CD14-positive monocyte (primary cell): ENCODE measurements at regions not wholly inside any gene's neighbourhood (a gene's known extent, or its start where the extent isn't known, plus 50 kb on each side); places are given as distances from the start of the nearest gene placed in this dataset.

Experiments
- DNase-seq, 3 donors: peaks; one replicate each; pipeline ENCODE4 v3.0.0-alpha.2; 2011 to 2022
- H2AFZ ChIP-seq: 2 replicates; pipeline ENCODE4 v1.6.0; 2012; ENCODE audit warnings: mild to moderate bottlenecking, low read depth, low read length, inconsistent platforms; ENCODE audit not compliant: insufficient read depth, poor library complexity, severe bottlenecking
- H3K27ac ChIP-seq, 2 donors: 1 replicate in 1 of 2; 2 replicates in 1 of 2; pipeline ENCODE4 v1.5.1; 2012 to 2013; ENCODE audit warnings: low read length in 2 of 2, control low read depth in 1 of 2, inconsistent platforms in 1 of 2, low read depth in 1 of 2, mild to moderate bottlenecking in 1 of 2
- H3K27me3 ChIP-seq, 2 donors: one replicate each; pipeline versions ENCODE4 v1.6.0 to v1.6.1; 2011 to 2013; ENCODE audit warnings: low read length in 2 of 2; ENCODE audit not compliant: control insufficient read depth in 2 of 2, insufficient read depth in 2 of 2
- H3K36me3 ChIP-seq, 2 donors: replicated peaks in 1 of 2; 1 replicate in 1 of 2; 2 replicates in 1 of 2; pipeline versions ENCODE4 v1.5.1 to v1.6.1; 2012 to 2013; ENCODE audit warnings: low read length in 2 of 2, control low read depth in 1 of 2, inconsistent platforms in 1 of 2, mild to moderate bottlenecking in 1 of 2; ENCODE audit not compliant: insufficient read depth in 2 of 2, control insufficient read depth in 1 of 2
- H3K4me1 ChIP-seq, 2 donors: 1 replicate in 1 of 2; 2 replicates in 1 of 2; pipeline versions ENCODE4 v1.5.1 to v1.6.1; 2012 to 2013; ENCODE audit warnings: low read length in 2 of 2, control low read depth in 1 of 2, inconsistent platforms in 1 of 2, mild to moderate bottlenecking in 1 of 2, moderate library complexity in 1 of 2; ENCODE audit not compliant: insufficient read depth in 2 of 2, control insufficient read depth in 1 of 2
- H3K4me2 ChIP-seq: replicated peaks from 2 replicates; pipeline ENCODE3; 2012; ENCODE audit warnings: low read length, moderate library complexity, mild to moderate bottlenecking; ENCODE audit not compliant: poor library complexity, severe bottlenecking; ENCODE audit errors: extremely low read depth
- H3K4me3 ChIP-seq, 3 experiments: fragments of 200-600 bp in 1 of 3; sonication (generic) in 1 of 3; replicated peaks in 1 of 3; 1 replicate in 2 of 3; 2 replicates in 1 of 3; pipeline ENCODE4 v1.5.1; 2011 to 2013; ENCODE audit warnings: low read length in 3 of 3, mild to moderate bottlenecking in 3 of 3, control low read depth in 2 of 3, low read depth in 2 of 3, inconsistent platforms in 1 of 3, moderate library complexity in 1 of 3
- H3K79me2 ChIP-seq: 2 replicates; pipeline ENCODE4 v1.6.0; 2012; ENCODE audit warnings: mild to moderate bottlenecking, control low read depth, inconsistent platforms, low read length, moderate library complexity; ENCODE audit not compliant: insufficient read depth
- H3K9ac ChIP-seq: 2 replicates; pipeline ENCODE4 v1.6.0; 2017; ENCODE audit warnings: low read length, mild to moderate bottlenecking; ENCODE audit not compliant: insufficient read depth, poor library complexity, severe bottlenecking
- H3K9me3 ChIP-seq, 2 donors: replicated peaks in 1 of 2; 1 replicate in 1 of 2; 2 replicates in 1 of 2; pipeline versions ENCODE4 v1.5.1 to v1.6.1; 2012 to 2013; ENCODE audit warnings: low read length in 2 of 2, control low read depth in 1 of 2; ENCODE audit not compliant: control insufficient read depth in 1 of 2, insufficient read depth in 1 of 2
- H4K20me1 ChIP-seq: 2 replicates; pipeline ENCODE4 v1.6.0; 2012; ENCODE audit warnings: mild to moderate bottlenecking, low read length, control low read depth, moderate library complexity; ENCODE audit not compliant: insufficient read depth
- H3K27ac Mint-ChIP-seq, 7 donors: one replicate each; pipeline ENCODE4 v1.8.0; 2020; ENCODE audit warnings: mild to moderate bottlenecking in 7 of 7, mixed read lengths in 7 of 7, moderate library complexity in 6 of 7, inconsistent platforms in 2 of 7
- H3K27me3 Mint-ChIP-seq, 3 donors: one replicate each; pipeline ENCODE4 v1.8.0; 2021 to 2022; ENCODE audit warnings: low read depth in 3 of 3, mild to moderate bottlenecking in 3 of 3, mixed read lengths in 3 of 3, moderate library complexity in 3 of 3, inconsistent platforms in 1 of 3
- H3K36me3 Mint-ChIP-seq, 2 donors: one replicate each; pipeline ENCODE4 v1.8.0; 2020; ENCODE audit warnings: mixed read lengths in 2 of 2, inconsistent platforms in 1 of 2, mild to moderate bottlenecking in 1 of 2
- H3K4me1 Mint-ChIP-seq: one replicate; pipeline ENCODE4 v1.8.0; 2020; ENCODE audit warnings: mild to moderate bottlenecking, mixed read lengths
- H3K4me3 Mint-ChIP-seq, 2 donors: one replicate each; pipeline ENCODE4 v1.8.0; 2020; ENCODE audit warnings: mild to moderate bottlenecking in 2 of 2, mixed read lengths in 2 of 2, moderate library complexity in 1 of 2
- H3K9me3 Mint-ChIP-seq, 7 donors: one replicate each; pipeline ENCODE4 v1.8.0; 2020 to 2022; ENCODE audit warnings: mixed read lengths in 7 of 7, mild to moderate bottlenecking in 6 of 7, moderate library complexity in 6 of 7, inconsistent platforms in 2 of 7
- WGBS: methylation state at CpG from one replicate; pipeline ENCODE4 v1.1.5; 2013; ENCODE audit warnings: missing lambda C conversion rate; ENCODE audit not compliant: insufficient coverage; 5-methylcytosine and 5-hydroxymethylcytosine counted together
- intact Hi-C, 2 donors: fragments of 100-400 bp; cut with micrococcal nuclease; formaldehyde crosslinking; loops; one replicate each; pipeline versions ENCODE4 v1.15.0 to v1.15.1; 2023
- TF ChIP-seq, protein P1 (sequence below): fragments of 200-600 bp; IDR thresholded peaks from one replicate; pipeline ENCODE4 v1.8.0; 2022; ENCODE audit warnings: antibody characterized with exemption, mild to moderate bottlenecking

DNA sequence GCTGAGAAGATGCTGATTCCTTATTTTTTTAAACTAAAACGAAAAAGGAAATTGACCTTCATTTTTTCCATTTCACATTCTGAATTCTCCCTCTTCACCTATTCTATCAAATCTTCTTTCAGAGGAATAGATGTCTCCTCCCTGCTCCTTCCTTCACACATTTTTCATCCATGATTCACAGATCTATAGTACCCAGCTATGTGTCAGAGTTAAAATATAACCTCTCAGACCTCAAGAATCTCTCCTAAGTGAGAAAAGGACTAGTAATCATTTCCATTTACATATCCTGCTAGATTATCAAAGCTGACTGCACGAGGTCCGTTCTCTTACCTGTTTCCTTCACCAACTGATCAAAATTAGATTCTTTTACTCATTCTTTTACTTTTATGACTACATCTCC is 1297.6 kb upstream of the ALCAM start:
- Histone ChIP-seq H3K79me2 (no peaks in the 10 kb centered on the region), H4K20me1 (no peaks in the 10 kb centered on the region), H3K4me1 (no peaks in the 10 kb centered on the region), H3K4me3 (no peak overlapping the region), H3K36me3 (no peaks in the 10 kb centered on the region), H3K27ac (no peak overlapping the region), H3K4me2 (no peak overlapping the region), H3K27me3 (no peaks in the 10 kb centered on the region), H2AFZ (no peak overlapping the region), H3K9ac (no peak overlapping the region), H3K9me3 (no peaks in the 10 kb centered on the region)
- Mint-ChIP-seq H3K27me3 (peaks cover 0 to 3% (median 0%) of the 10 kb centered on the region in 3 donors), H3K4me3 (no peak overlapping the region), H3K27ac (no peak overlapping the region), H3K4me1 (no peaks in the 10 kb centered on the region), H3K9me3 (peaks cover 0 to 5% (median 0%) of the 10 kb centered on the region in 7 donors), H3K36me3 (no peaks in the 10 kb centered on the region)
- TF ChIP-seq, protein P1, sequence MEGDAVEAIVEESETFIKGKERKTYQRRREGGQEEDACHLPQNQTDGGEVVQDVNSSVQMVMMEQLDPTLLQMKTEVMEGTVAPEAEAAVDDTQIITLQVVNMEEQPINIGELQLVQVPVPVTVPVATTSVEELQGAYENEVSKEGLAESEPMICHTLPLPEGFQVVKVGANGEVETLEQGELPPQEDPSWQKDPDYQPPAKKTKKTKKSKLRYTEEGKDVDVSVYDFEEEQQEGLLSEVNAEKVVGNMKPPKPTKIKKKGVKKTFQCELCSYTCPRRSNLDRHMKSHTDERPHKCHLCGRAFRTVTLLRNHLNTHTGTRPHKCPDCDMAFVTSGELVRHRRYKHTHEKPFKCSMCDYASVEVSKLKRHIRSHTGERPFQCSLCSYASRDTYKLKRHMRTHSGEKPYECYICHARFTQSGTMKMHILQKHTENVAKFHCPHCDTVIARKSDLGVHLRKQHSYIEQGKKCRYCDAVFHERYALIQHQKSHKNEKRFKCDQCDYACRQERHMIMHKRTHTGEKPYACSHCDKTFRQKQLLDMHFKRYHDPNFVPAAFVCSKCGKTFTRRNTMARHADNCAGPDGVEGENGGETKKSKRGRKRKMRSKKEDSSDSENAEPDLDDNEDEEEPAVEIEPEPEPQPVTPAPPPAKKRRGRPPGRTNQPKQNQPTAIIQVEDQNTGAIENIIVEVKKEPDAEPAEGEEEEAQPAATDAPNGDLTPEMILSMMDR = no peak
- WGBS = 86% methylated on average over 1 of the region's 3 CpGs
- intact Hi-C loops = no loop called here
- no peak for DNase-seq

DNA sequence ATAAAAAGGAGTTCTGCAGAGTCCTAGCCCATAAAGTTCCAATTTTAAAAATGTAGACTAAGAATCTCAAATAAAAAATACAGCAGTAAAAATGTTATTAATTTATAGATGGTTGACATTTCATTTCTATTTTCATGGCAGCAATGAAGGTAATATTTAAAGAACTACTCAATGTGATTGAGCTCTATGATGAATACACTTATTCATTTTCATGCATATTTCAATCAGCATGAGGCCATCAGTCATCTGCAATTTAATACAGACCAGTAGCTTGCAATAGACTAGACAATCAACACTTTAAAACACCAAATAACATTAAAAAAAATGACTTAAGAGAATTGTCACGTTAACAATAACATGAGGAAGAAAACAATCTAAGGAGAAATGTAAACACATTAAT is 1295.8 kb upstream of the ALCAM start:
- Histone ChIP-seq H3K4me2 (no peak overlapping the region), H3K27me3 (no peaks in the 10 kb centered on the region), H4K20me1 (no peaks in the 10 kb centered on the region), H3K4me3 (no peak overlapping the region), H3K9ac (no peak overlapping the region), H2AFZ (no peak overlapping the region), H3K9me3 (no peaks in the 10 kb centered on the region), H3K27ac (no peak overlapping the region), H3K36me3 (no peaks in the 10 kb centered on the region), H3K79me2 (no peaks in the 10 kb centered on the region), H3K4me1 (no peaks in the 10 kb centered on the region)
- Mint-ChIP-seq H3K9me3 (peaks cover 0 to 5% (median 0%) of the 10 kb centered on the region in 7 donors), H3K27ac (no peak overlapping the region), H3K4me1 (no peaks in the 10 kb centered on the region), H3K36me3 (no peaks in the 10 kb centered on the region), H3K27me3 (peaks cover 0 to 3% (median 0%) of the 10 kb centered on the region in 3 donors), H3K4me3 (no peak overlapping the region)
- no CpG with 5 or more reads among the region's 1 CpG for WGBS
- TF ChIP-seq, protein P1 = no peak
- intact Hi-C loops = no loop called here
- DNase-seq = no peak
